SK-N-SH (cell line): ENCODE measurements at regions not wholly inside any gene's neighbourhood (a gene's known extent, or its start where the extent isn't known, plus 50 kb on each side); places are given as distances from the start of the nearest gene placed in this dataset.

Experiments used
- CTCF ChIA-PET: fragments of 300-600, 350-600 bp; formaldehyde crosslinking; extraction: SDS; loops from one replicate; lab custom pipeline; 2021; lab: Yijun Ruan, JAX
- POLR2A ChIA-PET: fragments of 350-600 bp; sonication (Branson Sonifier 250); formaldehyde crosslinking; extraction: SDS; loops from one replicate; lab custom pipeline; 2020; ENCODE audit warnings: antibody characterized with exemption, inconsistent platforms; lab: Yijun Ruan, JAX
- DNase-seq: peaks from one replicate; pipeline ENCODE4 v3.0.0; 2012
- H2AFZ ChIP-seq: fragments of 200-600 bp; sonication (generic); 2 replicates; pipeline ENCODE4 v1.8.1; 2016; ENCODE audit warnings: antibody characterized with exemption, mild to moderate bottlenecking, low read depth
- H3F3A ChIP-seq: fragments of 200-600 bp; sonication (generic); replicated peaks from 2 replicates; pipeline ENCODE3; 2016; ENCODE audit warnings: antibody characterized with exemption, mild to moderate bottlenecking; ENCODE audit not compliant: insufficient read depth
- H3K27ac ChIP-seq, 2 experiments: fragments of 200-500 bp in 1 of 2; fragments of 200-600 bp in 1 of 2; sonication (Bioruptor generic) in 1 of 2; sonication (generic), shearing (Covaris generic) in 1 of 2; 2 replicates each; pipeline versions ENCODE4 v1.5.1 to v1.6.1; 2014 to 2016; ENCODE audit warnings: low read depth in 2 of 2, inconsistent platforms in 1 of 2, low read length in 1 of 2, mild to moderate bottlenecking in 1 of 2, mixed read lengths in 1 of 2
- H3K27me3 ChIP-seq: fragments of 200-600 bp; sonication (generic), shearing (Covaris generic); 2 replicates; pipeline ENCODE4 v1.6.1; 2016; ENCODE audit warnings: mixed run types; ENCODE audit not compliant: insufficient read depth
- H3K36me3 ChIP-seq, 2 experiments: fragments of 200-500 bp in 1 of 2; fragments of 200-600 bp in 1 of 2; sonication (Bioruptor generic) in 1 of 2; sonication (generic) in 1 of 2; replicated peaks in 1 of 2; 2 replicates each; pipeline versions ENCODE3 to v1.5.1; 2014 to 2016; ENCODE audit warnings: low read length in 1 of 2, mild to moderate bottlenecking in 1 of 2; ENCODE audit not compliant: insufficient read depth in 2 of 2, control insufficient read depth in 1 of 2
- H3K4me1 ChIP-seq, 2 experiments: fragments of 200-500 bp in 1 of 2; fragments of 200-600 bp in 1 of 2; sonication (Bioruptor generic) in 1 of 2; sonication (generic), shearing (Covaris generic) in 1 of 2; 2 replicates each; pipeline versions ENCODE4 v1.5.1 to v1.6.1; 2014 to 2016; ENCODE audit warnings: low read depth in 1 of 2, low read length in 1 of 2, mixed run types in 1 of 2; ENCODE audit not compliant: insufficient read depth in 2 of 2, control insufficient read depth in 1 of 2
- H3K4me2 ChIP-seq: fragments of 200-600 bp; sonication (generic), shearing (Covaris generic); 2 replicates; pipeline ENCODE4 v1.6.1; 2017; ENCODE audit warnings: mixed run types
- H3K4me3 ChIP-seq, 2 experiments: fragments of 200-500 bp in 1 of 2; fragments of 200-600 bp in 1 of 2; sonication (Bioruptor generic) in 1 of 2; sonication (generic), shearing (Covaris generic) in 1 of 2; 2 replicates each; pipeline versions ENCODE4 v1.5.1 to v1.8.1; 2014 to 2016; ENCODE audit warnings: low read depth in 2 of 2, inconsistent platforms in 1 of 2, low read length in 1 of 2, mild to moderate bottlenecking in 1 of 2, mixed read lengths in 1 of 2, moderate library complexity in 1 of 2
- H3K79me2 ChIP-seq: fragments of 200-600 bp; sonication (generic); 2 replicates; pipeline ENCODE4 v1.8.1; 2017; ENCODE audit warnings: mild to moderate bottlenecking; ENCODE audit not compliant: insufficient read depth
- H3K9ac ChIP-seq: fragments of 200-600 bp; sonication (generic); 2 replicates; pipeline ENCODE4 v1.6.1; 2017; ENCODE audit warnings: mixed run types
- H3K9me2 ChIP-seq: fragments of 200-600 bp; sonication (generic); 2 replicates; pipeline ENCODE4 v1.6.1; 2017; ENCODE audit warnings: mixed run types
- H3K9me3 ChIP-seq: fragments of 200-600 bp; sonication (generic); 2 replicates; pipeline ENCODE4 v1.6.1; 2017; ENCODE audit warnings: mixed run types, mild to moderate bottlenecking, moderate library complexity
- H4K20me1 ChIP-seq: fragments of 200-600 bp; sonication (generic); 2 replicates; pipeline ENCODE4 v1.6.1; 2017; ENCODE audit warnings: mild to moderate bottlenecking, mixed run types; ENCODE audit not compliant: insufficient read depth
- CTCF ChIP-seq: fragments of 200-600 bp; sonication (generic); IDR thresholded peaks from 2 replicates; pipeline ENCODE4 v1.6.1; 2017; ENCODE audit warnings: antibody characterized with exemption, mild to moderate bottlenecking, moderate library complexity
- ELF1 ChIP-seq: IDR thresholded peaks from 2 replicates; pipeline ENCODE4 v1.4.0; 2012
- FOSL2 ChIP-seq: IDR thresholded peaks from 2 replicates; pipeline ENCODE4 v1.4.0; 2012; ENCODE audit warnings: low read depth, mild to moderate bottlenecking, moderate library complexity, borderline replicate concordance
- FOXM1 ChIP-seq: IDR thresholded peaks from 2 replicates; pipeline ENCODE4 v1.4.0; 2012; ENCODE audit warnings: low read depth, mild to moderate bottlenecking
- IRF3 ChIP-seq: fragments of 150-350 bp; IDR thresholded peaks from 2 replicates; pipeline ENCODE4 v1.6.1; 2016; ENCODE audit warnings: mild to moderate bottlenecking, low read depth, low read length
- MAX ChIP-seq: IDR thresholded peaks from 2 replicates; pipeline ENCODE4 v1.4.0; 2012; ENCODE audit warnings: low read depth
- NFIC ChIP-seq: IDR thresholded peaks from 2 replicates; pipeline ENCODE4 v1.4.0; 2012; ENCODE audit warnings: borderline replicate concordance
- NRF1 ChIP-seq: IDR thresholded peaks from 2 replicates; pipeline ENCODE4 v1.6.1; 2012; ENCODE audit warnings: low read depth, mild to moderate bottlenecking, low read length
- RCOR1 ChIP-seq: fragments of 150-350 bp; IDR thresholded peaks from 2 replicates; pipeline ENCODE4 v1.6.1; 2017; ENCODE audit warnings: antibody characterized with exemption, low read length
- TCF12 ChIP-seq: IDR thresholded peaks from 2 replicates; pipeline ENCODE4 v1.4.0; 2012
- TEAD4 ChIP-seq: IDR thresholded peaks from 2 replicates; pipeline ENCODE4 v1.4.0; 2012; ENCODE audit warnings: mild to moderate bottlenecking, borderline replicate concordance; ENCODE audit not compliant: insufficient read depth
- USF1 ChIP-seq: IDR thresholded peaks from 2 replicates; pipeline ENCODE4 v1.4.0; 2012; ENCODE audit warnings: low read depth, borderline replicate concordance
- YY1 ChIP-seq: IDR thresholded peaks from 2 replicates; pipeline ENCODE4 v1.4.0; 2012; ENCODE audit warnings: low read depth, mild to moderate bottlenecking
- WGBS: methylation state at CpG from one replicate; pipeline ENCODE4 v1.1.6; 2017; ENCODE audit warnings: low lambda C conversion rate; 5-methylcytosine and 5-hydroxymethylcytosine counted together
- TF ChIP-seq, protein P1 (sequence below): IDR thresholded peaks from 2 replicates; pipeline ENCODE4 v1.4.0; 2012; ENCODE audit warnings: low read depth, borderline replicate concordance
- TF ChIP-seq, protein P2 (sequence below): fragments of 150-350 bp; IDR thresholded peaks from 2 replicates; pipeline ENCODE4 v1.6.1; 2017; ENCODE audit warnings: antibody characterized with exemption, low read length, low read depth, borderline replicate concordance

DNA sequence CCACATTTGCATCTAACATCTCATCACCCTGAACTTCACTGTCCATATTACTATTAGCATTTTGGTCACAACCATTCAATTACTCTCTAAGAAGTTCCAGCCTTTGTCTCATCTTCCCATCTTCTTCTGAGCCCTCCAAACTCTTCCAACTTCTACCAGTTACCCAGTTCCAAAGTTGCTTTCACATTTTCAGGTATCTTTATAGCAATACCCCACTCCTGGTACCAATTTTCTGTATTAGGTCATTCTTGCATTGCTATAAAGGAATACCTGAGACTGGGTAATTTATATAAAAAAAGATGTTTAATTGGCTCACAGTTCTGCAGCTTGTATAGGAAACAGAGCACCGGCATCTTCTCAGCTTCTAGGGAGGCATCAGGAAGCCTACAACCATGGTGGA is 64.7 kb upstream of the ARHGAP42 start:
- DNase-seq: no peak
- CTCF ChIA-PET: no interaction called here
- Histone ChIP-seq H3K27ac (no peak overlapping the region), H3K79me2 (no peaks in the 10 kb centered on the region), H3K4me2 (no peak overlapping the region), H3K9me3 (no peaks in the 10 kb centered on the region), H3K4me1 (no peaks in the 10 kb centered on the region), H3F3A (no peaks in the 10 kb centered on the region), H3K9me2 (no peaks in the 10 kb centered on the region), H4K20me1 (no peaks in the 10 kb centered on the region), H3K4me3 (no peak overlapping the region), H2AFZ (no peak overlapping the region), H3K36me3 (no peaks in the 10 kb centered on the region), H3K9ac (no peak overlapping the region), H3K27me3 (no peaks in the 10 kb centered on the region)
- POLR2A ChIA-PET: no interaction called here
- no peak for TF ChIP-seq USF1
- TF ChIP-seq NRF1: no peak
- TF ChIP-seq RCOR1: no peak
- TF ChIP-seq, protein P1, sequence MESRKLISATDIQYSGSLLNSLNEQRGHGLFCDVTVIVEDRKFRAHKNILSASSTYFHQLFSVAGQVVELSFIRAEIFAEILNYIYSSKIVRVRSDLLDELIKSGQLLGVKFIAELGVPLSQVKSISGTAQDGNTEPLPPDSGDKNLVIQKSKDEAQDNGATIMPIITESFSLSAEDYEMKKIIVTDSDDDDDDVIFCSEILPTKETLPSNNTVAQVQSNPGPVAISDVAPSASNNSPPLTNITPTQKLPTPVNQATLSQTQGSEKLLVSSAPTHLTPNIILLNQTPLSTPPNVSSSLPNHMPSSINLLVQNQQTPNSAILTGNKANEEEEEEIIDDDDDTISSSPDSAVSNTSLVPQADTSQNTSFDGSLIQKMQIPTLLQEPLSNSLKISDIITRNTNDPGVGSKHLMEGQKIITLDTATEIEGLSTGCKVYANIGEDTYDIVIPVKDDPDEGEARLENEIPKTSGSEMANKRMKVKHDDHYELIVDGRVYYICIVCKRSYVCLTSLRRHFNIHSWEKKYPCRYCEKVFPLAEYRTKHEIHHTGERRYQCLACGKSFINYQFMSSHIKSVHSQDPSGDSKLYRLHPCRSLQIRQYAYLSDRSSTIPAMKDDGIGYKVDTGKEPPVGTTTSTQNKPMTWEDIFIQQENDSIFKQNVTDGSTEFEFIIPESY: no peak
- no peak for TF ChIP-seq TEAD4
- no peak for TF ChIP-seq NFIC
- TF ChIP-seq CTCF: no peak
- TF ChIP-seq ELF1: no peak
- TF ChIP-seq MAX: no peak
- TF ChIP-seq YY1: no peak
- TF ChIP-seq FOXM1: no peak
- TF ChIP-seq, protein P2, sequence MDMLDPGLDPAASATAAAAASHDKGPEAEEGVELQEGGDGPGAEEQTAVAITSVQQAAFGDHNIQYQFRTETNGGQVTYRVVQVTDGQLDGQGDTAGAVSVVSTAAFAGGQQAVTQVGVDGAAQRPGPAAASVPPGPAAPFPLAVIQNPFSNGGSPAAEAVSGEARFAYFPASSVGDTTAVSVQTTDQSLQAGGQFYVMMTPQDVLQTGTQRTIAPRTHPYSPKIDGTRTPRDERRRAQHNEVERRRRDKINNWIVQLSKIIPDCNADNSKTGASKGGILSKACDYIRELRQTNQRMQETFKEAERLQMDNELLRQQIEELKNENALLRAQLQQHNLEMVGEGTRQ: no peak
- TF ChIP-seq IRF3: no peak
- TF ChIP-seq TCF12: no peak
- no peak for TF ChIP-seq FOSL2
- 19% methylated on average over 1 of the region's 1 CpG for WGBS
